ENCODE measurements at regions not wholly inside any gene's neighbourhood (a gene's known extent, or its start where the extent isn't known, plus 50 kb on each side); places are given as distances from the start of the nearest gene placed in this dataset.

GRCh38 chr2:177010861-177011260 lies 201.7 kb upstream of the HNRNPA3 start:
- DNase-seq (ENCODE audit: low read depth, low spot score): no peak

DNA sequence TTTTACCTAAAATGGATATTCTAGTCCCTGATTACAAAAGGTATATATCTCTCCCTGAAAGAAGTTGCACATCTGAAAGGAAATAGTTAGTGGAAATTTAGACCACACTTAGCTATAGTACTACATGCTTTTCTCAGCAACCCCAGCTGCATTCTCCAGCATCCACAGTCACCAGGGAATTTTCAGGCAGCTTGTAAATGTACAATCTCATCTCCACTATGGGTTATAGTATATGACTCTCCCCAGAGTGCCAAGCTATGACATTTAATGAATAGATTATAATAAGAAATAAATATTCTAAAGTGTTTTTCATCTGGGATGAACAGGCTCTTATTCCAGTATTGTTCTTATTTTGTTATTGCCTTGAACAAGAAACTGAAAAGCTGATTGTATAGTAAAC lies 197.6 kb upstream of the HNRNPA3 start:
- no peak for DNase-seq (ENCODE audit: low read depth, low spot score)

GRCh38 chr2:177015356-177015923 lies 197.2 kb upstream of the HNRNPA3 start:
- no peak for DNase-seq (ENCODE audit: low read depth, low spot score)

GRCh38 chr2:177020524-177021119 lies 192.0 kb upstream of the HNRNPA3 start:
- no peak for DNase-seq (ENCODE audit: low read depth, low spot score)

DNA sequence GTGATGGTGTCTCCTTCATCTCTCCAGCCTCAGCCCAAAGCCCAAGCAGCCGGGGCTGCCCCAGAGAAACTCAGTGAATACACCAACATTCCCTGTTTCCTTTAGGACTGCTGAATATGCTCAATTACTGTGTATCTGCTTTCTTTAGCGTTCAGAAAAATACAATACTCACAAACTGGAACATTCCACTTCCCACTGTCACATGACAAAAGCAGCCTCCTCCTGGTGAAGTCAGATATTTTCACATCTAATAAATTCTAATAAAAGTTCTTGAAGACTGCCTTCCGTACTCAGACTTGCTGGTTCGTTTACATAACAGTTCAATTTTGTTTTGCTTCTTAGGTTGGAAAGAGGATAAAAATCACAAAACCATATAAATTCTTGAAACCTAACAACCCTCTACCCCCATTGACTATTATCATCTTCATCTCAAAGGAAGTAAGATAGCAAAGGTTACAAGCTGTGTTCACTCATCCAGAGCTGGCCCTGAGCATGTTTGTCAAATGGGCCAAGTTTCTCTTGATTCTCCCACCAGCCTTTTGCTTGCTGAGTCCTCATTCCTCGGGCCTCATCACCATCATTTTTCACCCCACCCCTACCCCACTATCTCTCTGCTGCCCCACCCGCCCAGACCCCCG lies 190.8 kb upstream of the HNRNPA3 start:
- DNase-seq (ENCODE audit: low read depth, low spot score): no peak

GRCh38 chr2:177024765-177025164 lies 187.8 kb upstream of the HNRNPA3 start:
- no peak for DNase-seq (ENCODE audit: low read depth, low spot score)

- DNase-seq (ENCODE audit: low read depth, low spot score): no peak
These were observed 186.3 kb upstream of the HNRNPA3 start for GRCh38 chr2:177026253-177026652.

- DNase-seq (ENCODE audit: low read depth, low spot score): no peak
These were observed 185.6 kb upstream of the HNRNPA3 start for GRCh38 chr2:177026956-177027355.

- no peak for DNase-seq (ENCODE audit: low read depth, low spot score)
These were observed 184.3 kb upstream of the HNRNPA3 start for GRCh38 chr2:177028296-177028695.

DNA sequence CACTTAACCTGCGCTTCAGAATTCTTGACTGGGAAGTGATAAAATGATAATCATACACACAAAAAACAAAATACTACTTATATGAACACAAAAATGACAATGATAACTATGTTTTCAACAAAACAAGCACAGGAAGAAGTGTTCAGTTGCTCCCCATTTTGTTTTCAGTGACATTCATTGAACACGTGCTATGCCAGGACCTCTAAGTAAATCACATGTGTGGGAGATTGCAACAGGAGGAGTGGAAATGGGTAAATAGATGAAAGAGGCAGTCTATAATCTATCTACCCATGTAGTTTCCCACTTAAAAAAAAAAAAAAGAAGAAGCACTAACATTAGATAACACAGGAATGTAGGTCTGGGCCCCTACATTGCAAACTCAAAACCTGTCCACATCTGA lies 183.5 kb upstream of the HNRNPA3 start:
- DNase-seq (ENCODE audit: low read depth, low spot score): no peak

GRCh38 chr2:177029501-177029900 lies 183.1 kb upstream of the HNRNPA3 start:
- no peak for DNase-seq (ENCODE audit: low read depth, low spot score)

- no peak for DNase-seq (ENCODE audit: low read depth, low spot score)
These were observed 182.7 kb upstream of the HNRNPA3 start for GRCh38 chr2:177029901-177030300.

DNA sequence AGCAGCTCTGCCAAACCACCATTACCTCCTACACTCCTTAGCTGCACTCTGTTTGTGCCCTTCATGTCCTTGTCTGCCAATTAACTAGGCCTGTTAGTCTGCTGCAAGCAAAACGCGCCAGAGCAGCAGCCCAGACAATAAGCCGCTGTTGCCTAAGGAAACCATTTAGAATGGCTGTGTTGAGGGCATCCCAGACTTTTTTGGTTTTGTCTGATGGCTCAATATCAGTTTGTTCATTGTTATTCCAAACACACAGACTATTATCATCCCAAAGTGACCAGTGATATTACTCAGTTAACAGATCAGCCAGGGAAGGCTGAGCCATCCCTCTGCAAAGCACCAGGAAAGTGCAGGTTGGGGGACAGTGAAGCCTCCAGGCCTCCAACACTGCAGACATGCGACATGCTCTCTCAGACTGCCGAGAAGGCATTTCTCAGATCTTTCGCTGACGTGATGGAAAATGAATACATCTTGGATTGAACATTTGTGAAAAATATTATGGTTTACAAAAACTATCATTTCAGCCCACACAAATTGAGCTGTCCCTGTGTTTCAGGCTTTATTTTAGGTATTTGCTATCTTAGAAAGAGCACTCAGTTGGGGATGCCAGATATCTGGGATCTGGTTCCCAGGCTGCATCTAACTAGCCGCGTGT lies 182.0 kb upstream of the HNRNPA3 start:
- DNase-seq (ENCODE audit: low read depth, low spot score): no peak

- no peak for DNase-seq (ENCODE audit: low read depth, low spot score)
These were observed 181.0 kb upstream of the HNRNPA3 start for GRCh38 chr2:177031438-177032180.

GRCh38 chr2:177036747-177037146 lies 175.8 kb upstream of the HNRNPA3 start:
- no peak for DNase-seq (ENCODE audit: low read depth, low spot score)

- no peak for DNase-seq (ENCODE audit: low read depth, low spot score)
These were observed 175.0 kb upstream of the HNRNPA3 start for GRCh38 chr2:177037569-177037968.

DNA sequence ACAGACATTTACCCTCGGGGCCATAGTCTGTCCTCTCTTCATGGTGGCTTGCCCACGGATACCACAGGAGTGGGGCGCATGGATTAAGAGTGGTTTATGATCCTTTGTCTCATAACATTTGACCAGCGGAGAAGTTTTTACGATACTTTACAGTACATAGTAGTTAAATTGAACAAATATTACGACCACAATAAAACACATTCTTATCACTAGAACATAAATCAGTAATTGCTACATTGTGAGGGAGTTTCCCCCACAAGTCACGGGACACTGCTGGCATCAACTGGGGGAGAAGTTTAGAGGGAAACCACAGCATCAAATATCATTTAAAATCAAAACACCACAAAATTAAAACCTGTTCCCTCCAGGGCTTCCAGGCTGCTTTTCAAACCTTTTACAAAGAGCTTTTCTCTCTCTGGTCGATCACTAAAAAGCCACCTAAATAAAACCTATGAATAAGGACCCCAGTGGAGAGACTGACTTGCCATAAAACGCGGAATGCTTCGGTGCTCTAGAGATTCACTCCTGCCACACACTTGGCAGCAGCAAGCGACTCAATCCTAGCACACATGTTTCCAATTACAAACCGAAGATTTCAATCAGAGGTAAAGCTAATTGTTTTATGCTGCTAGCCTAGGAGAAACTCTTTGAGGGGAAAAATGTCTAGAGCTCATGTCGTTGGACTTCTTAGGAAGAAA lies 173.7 kb upstream of the HNRNPA3 start:
- no peak for DNase-seq (ENCODE audit: low read depth, low spot score)

- no peak for DNase-seq (ENCODE audit: low read depth, low spot score)
These were observed 170.3 kb upstream of the HNRNPA3 start for GRCh38 chr2:177042311-177042710.

DNA sequence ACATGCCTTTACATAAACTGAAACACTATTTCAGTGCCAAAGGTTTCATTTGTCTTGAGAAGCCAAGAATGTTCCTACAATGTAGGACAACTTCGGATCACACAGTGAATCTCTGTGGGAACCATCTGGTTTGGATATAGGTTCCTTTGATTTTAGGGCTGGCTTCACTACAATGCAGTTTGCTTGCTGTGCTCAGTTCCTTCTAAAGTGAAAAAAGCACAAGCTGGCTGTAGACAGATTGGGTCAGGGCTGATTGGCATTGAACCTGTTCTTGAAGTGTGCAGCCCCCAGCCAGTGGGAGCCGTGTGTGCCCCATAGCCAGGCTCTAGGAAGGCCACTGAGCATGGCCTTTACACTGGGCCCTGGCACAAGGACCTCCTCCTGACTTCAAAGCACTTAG lies 167.9 kb upstream of the HNRNPA3 start:
- no peak for DNase-seq (ENCODE audit: low read depth, low spot score)

DNA sequence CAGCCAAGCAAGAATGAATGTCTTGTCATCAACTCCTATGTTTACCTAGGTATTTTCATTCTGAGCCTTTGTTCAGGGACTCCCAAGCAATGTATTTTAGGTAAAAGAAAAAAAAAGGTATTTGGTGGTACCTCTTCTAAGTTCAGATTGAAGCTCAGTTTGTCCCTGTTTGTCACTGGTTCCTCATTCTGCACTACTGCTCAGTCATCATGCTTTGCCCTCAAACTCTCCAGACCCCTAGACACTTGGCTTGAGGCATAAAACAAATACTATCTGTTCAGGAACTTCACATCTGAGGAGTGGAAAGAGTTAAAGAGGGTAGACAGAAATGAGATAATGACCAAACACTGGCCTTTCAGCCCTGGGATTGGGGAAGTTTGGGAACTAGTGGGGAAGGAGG lies 163.6 kb upstream of the HNRNPA3 start:
- DNase-seq (ENCODE audit: low read depth, low spot score): no peak

DNA sequence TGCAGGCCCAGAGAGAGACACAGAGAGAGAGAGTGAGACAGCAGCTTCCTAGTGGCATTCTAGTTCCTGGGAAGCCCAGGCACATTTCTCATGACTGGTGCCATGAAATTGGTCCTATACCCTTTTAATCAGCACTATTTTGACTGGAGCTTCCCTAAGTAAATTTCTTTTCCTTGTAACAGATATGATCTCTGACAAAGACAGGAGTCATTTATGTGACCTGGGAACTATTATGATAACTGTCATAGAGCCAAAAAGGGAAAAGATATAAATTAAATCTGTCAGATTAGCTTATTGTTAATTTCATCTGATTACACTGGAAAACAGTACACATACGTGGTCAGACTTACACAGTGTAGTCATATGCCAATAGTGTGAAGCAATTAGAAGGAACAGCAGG lies 161.3 kb upstream of the HNRNPA3 start:
- no peak for DNase-seq (ENCODE audit: low read depth, low spot score)

GRCh38 chr2:177052471-177052870 lies 160.1 kb upstream of the HNRNPA3 start:
- no peak for DNase-seq (ENCODE audit: low read depth, low spot score)

Measured in smooth muscle cell of the brain vasculature (primary cell).